ENCODE measurements at regions not wholly inside any gene's neighbourhood (a gene's known extent, or its start where the extent isn't known, plus 50 kb on each side); places are given as distances from the start of the nearest gene placed in this dataset.

GRCh38 chr12:118694128-118694775 is 287.1 kb upstream of the SRRM4 start:
- TF ChIP-seq CTCF (IDR thresholded peaks at IDR 0.05) (no peak), POLR2A (IDR thresholded peaks at IDR 0.05) (no peak)
